K562 (cell line): ENCODE measurements at regions not wholly inside any gene's neighbourhood (a gene's known extent, or its start where the extent isn't known, plus 50 kb on each side); places are given as distances from the start of the nearest gene placed in this dataset.

Experiments used
- CTCF ChIP-seq, 3 experiments: IDR thresholded peaks in 2 of 3; conservative IDR thresholded peaks in 1 of 3; 2 replicates each; pipeline ENCODE4 v1.5.1; 2011 to 2012; ENCODE audit warnings: low read length in 3 of 3, mild to moderate bottlenecking in 3 of 3, control low read depth in 2 of 3, improper control_type of control experiment in 1 of 3, inconsistent platforms in 1 of 3, low read depth in 1 of 3, mixed read lengths in 1 of 3, moderate library complexity in 1 of 3; ENCODE audit not compliant: insufficient read depth in 2 of 3
- E2F3 ChIP-seq: fragments of 250-450 bp; sonication (Bioruptor Pico); IDR thresholded peaks from 2 replicates; pipeline ENCODE4 v1.4.0; 2020; ENCODE audit warnings: mild to moderate bottlenecking
- GABPA ChIP-seq: fragments of 200-800 bp; sonication (Bioruptor generic); conservative IDR thresholded peaks from 2 replicates; pipeline ENCODE4 v1.6.1; 2016; ENCODE audit warnings: low read depth, missing genetic modification characterization, missing compliant biosample characterization
- IRF1 ChIP-seq: sonication (generic); formaldehyde crosslinking; IDR thresholded peaks from 2 replicates; pipeline ENCODE4 v1.8.0; 2022; ENCODE audit warnings: missing genetic modification reagents, mild to moderate bottlenecking, borderline replicate concordance
- LARP7 ChIP-seq: fragments of 450-650 bp; IDR thresholded peaks from 2 replicates; pipeline ENCODE4 v1.6.1; 2016
- NBN ChIP-seq: fragments of 450-650 bp; IDR thresholded peaks from 2 replicates; pipeline ENCODE4 v1.6.1; 2016; ENCODE audit warnings: low read depth, mild to moderate bottlenecking
- NKRF ChIP-seq: fragments of 450-650 bp; IDR thresholded peaks from 2 replicates; pipeline ENCODE4 v1.6.1; 2016; ENCODE audit warnings: borderline replicate concordance
- NR2C2 ChIP-seq, 2 experiments: fragments of 200-800 bp in 1 of 2; sonication (Bioruptor generic) in 1 of 2; sonication (generic) in 1 of 2; formaldehyde crosslinking in 1 of 2; IDR thresholded peaks; 2 replicates each; pipeline versions ENCODE4 v1.6.1 to v1.8.0; 2016 to 2022; ENCODE audit warnings: mild to moderate bottlenecking in 1 of 2, missing compliant biosample characterization in 1 of 2, missing genetic modification characterization in 1 of 2, missing genetic modification reagents in 1 of 2
- RAD21 ChIP-seq, 2 experiments: fragments of 250-450 bp in 1 of 2; fragments of 450-650 bp in 1 of 2; sonication (Bioruptor Pico) in 1 of 2; formaldehyde crosslinking in 1 of 2; IDR thresholded peaks in 1 of 2; conservative IDR thresholded peaks in 1 of 2; 2 replicates each; pipeline versions ENCODE4 v1.4.0 to v1.8.0; 2020 to 2022; ENCODE audit warnings: mild to moderate bottlenecking in 2 of 2, moderate library complexity in 1 of 2
- RNF2 ChIP-seq: sonication (generic); IDR thresholded peaks from 2 replicates; pipeline ENCODE4 v1.6.1; 2016
- TCF7 ChIP-seq: sonication (generic); IDR thresholded peaks from 2 replicates; pipeline ENCODE4 v1.6.1; 2016; ENCODE audit warnings: antibody characterized with exemption, borderline replicate concordance
- TRIM28 ChIP-seq: fragments of 450-650 bp; IDR thresholded peaks from 2 replicates; pipeline ENCODE4 v1.6.1; 2017
- ZNF384 ChIP-seq: IDR thresholded peaks from 2 replicates; pipeline ENCODE4 v1.6.1; 2012; ENCODE audit warnings: low read depth, low read length, improper control_type of control experiment
- ZNF589 ChIP-seq: fragments of 200-800 bp; sonication (Bioruptor generic); IDR thresholded peaks from 2 replicates; pipeline ENCODE4 v1.6.1; 2016; ENCODE audit warnings: low read depth, missing genetic modification characterization, missing compliant biosample characterization

GRCh38 chr18:55136864-55137263, 177.6 kb upstream of the CCDC68 start:
- no peak for TF ChIP-seq RAD21 (CRISPR knock-in tag; conservative IDR thresholded peaks at IDR 0.05 in 1 of 2, IDR thresholded peaks at IDR 0.05 in 1 of 2)
- TF ChIP-seq GABPA (tag) = no peak
- TF ChIP-seq CTCF (IDR thresholded peaks at IDR 0.05 in 2 of 3, conservative IDR thresholded peaks at IDR 0.05 in 1 of 3; ENCODE audit: insufficient read depth in 2 of 3, low read depth in 1 of 3, low read length in 3 of 3) = no peak
- TF ChIP-seq LARP7 = no peak
- no peak for TF ChIP-seq RNF2
- no peak for TF ChIP-seq NKRF
- no peak for TF ChIP-seq NR2C2 (CRISPR knock-in tag; IDR thresholded peaks at IDR 0.05)
- no peak for TF ChIP-seq NR2C2 (tag; IDR thresholded peaks at IDR 0.05)
- TF ChIP-seq ZNF384 = no peak
- TF ChIP-seq NBN = no peak
- no peak for TF ChIP-seq TRIM28
- no peak for TF ChIP-seq TCF7
- no peak for TF ChIP-seq ZNF589 (CRISPR knock-in tag)
- no peak for TF ChIP-seq E2F3
- TF ChIP-seq IRF1 (CRISPR knock-in tag) = no peak
